ENCODE measurements at regions not wholly inside any gene's neighbourhood (a gene's known extent, or its start where the extent isn't known, plus 50 kb on each side); places are given as distances from the start of the nearest gene placed in this dataset.
"Not testable (repeated sequence)": the region's sequence is repeated elsewhere in the genome, so short reads cannot be mapped to it uniquely, and the experiment has no call there.

- DNase-seq (no peak), ATAC-seq (no peak)
- H3K36me3 Mint-ChIP-seq (ENCODE audit: low read depth), result no peaks in the 10 kb centered on the region
- no peak overlapping the region for H3K4me3 Mint-ChIP-seq
- peaks cover 30% of the 10 kb centered on the region for H3K4me1 Mint-ChIP-seq (ENCODE audit: low read depth)
- peaks cover 2% of the 10 kb centered on the region for H3K9me3 Mint-ChIP-seq
- ChIA-PET CTCF (no interaction called here), POLR2A (no interaction called here)
- H3K27me3 Mint-ChIP-seq, result no peaks in the 10 kb centered on the region
- intact Hi-C loops (cut with micrococcal nuclease), result no loop called here
- no peak for TF ChIP-seq CTCF (IDR thresholded peaks at IDR 0.05)
- no peak overlapping the region for H3K27ac Mint-ChIP-seq
Observed at GRCh38 chrX:65879977-65880799, 159.7 kb downstream of the VSIG4 start.

DNA sequence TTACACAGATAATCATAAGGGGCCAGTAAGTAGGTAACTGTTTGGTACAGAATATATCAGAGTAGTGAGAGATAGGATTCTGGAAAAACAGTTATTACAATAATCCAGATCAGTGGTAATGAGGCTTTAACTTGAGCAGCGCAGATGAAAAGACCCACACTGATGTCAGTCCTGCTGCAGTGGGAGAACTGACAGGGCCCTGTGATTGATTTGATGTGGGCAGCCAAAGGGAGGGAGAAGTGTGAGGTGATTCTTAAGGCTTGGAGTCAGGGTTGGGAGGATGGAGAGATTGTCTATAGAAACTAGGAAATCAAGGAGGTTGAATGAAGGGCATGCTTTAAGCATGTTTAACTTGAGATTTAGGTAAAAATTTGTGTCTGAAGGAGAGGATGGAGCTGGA is 161.4 kb downstream of the VSIG4 start:
- no peak for DNase-seq
- POLR2A ChIA-PET, result no interaction called here
- CTCF ChIA-PET, result no interaction called here
- Mint-ChIP-seq H3K27me3 (no peaks in the 10 kb centered on the region), H3K9me3 (peaks cover 2% of the 10 kb centered on the region), H3K36me3 (ENCODE audit: low read depth) (no peaks in the 10 kb centered on the region), H3K27ac (peak overlapping the region; percentile 70), H3K4me1 (ENCODE audit: low read depth) (peaks cover 26% of the 10 kb centered on the region), H3K4me3 (no peak overlapping the region)
- no peak for ATAC-seq
- intact Hi-C loops (cut with micrococcal nuclease), result no loop called here
- no peak for TF ChIP-seq CTCF (IDR thresholded peaks at IDR 0.05)

DNA sequence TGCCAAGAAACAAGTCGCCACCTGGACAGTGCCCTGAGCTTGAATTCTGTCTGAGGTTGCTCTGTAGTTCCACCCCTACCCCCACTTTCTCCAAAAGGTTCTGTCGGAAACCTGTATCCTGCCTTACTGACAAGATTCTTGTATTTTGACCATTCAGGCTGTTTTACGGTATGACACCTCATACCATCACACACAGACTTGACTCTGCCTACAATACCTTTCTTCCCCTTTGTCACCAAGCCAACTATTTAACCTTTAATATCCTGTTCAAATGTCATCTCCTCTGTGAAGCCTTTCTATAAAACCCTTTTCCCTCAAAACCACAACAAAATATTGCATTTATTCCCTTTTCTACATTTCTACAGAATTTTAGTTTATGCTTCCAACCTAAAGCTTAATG is 161.9 kb downstream of the VSIG4 start:
- ChIA-PET POLR2A (no interaction called here), CTCF (no interaction called here)
- no peak overlapping the region for H3K4me3 Mint-ChIP-seq
- H3K36me3 Mint-ChIP-seq (ENCODE audit: low read depth), result no peaks in the 10 kb centered on the region
- H3K27ac Mint-ChIP-seq, result peak overlapping the region; percentile 70
- H3K9me3 Mint-ChIP-seq, result peaks cover 2% of the 10 kb centered on the region
- H3K27me3 Mint-ChIP-seq, result no peaks in the 10 kb centered on the region
- peak; percentile 86 for ATAC-seq
- intact Hi-C loops (cut with micrococcal nuclease), result no loop called here
- peaks cover 26% of the 10 kb centered on the region for H3K4me1 Mint-ChIP-seq (ENCODE audit: low read depth)
- no peak for TF ChIP-seq CTCF (IDR thresholded peaks at IDR 0.05)
- DNase-seq, result no peak

- POLR2A ChIA-PET; DNase-seq; H3K27ac Mint-ChIP-seq; H3K36me3 Mint-ChIP-seq (ENCODE audit: low read depth); ATAC-seq; H3K9me3 Mint-ChIP-seq; H3K4me3 Mint-ChIP-seq; intact Hi-C loops (cut with micrococcal nuclease); H3K27me3 Mint-ChIP-seq; CTCF ChIA-PET: not testable (repeated sequence)
- peaks cover 25% of the 10 kb centered on the region for H3K4me1 Mint-ChIP-seq (ENCODE audit: low read depth)
Observed at GRCh38 chrX:65875614-65876013, 164.3 kb downstream of the VSIG4 start.

GRCh38 chrX:65874765-65875164 is 165.1 kb downstream of the VSIG4 start:
- Mint-ChIP-seq H3K27me3 (no peaks in the 10 kb centered on the region), H3K36me3 (ENCODE audit: low read depth) (no peaks in the 10 kb centered on the region)
- POLR2A ChIA-PET, result no interaction called here

More at GRCh38 chrX:65874765-65875164, 165.1 kb downstream of the VSIG4 start:
- Mint-ChIP-seq H3K4me1 (ENCODE audit: low read depth) (peaks cover 20% of the 10 kb centered on the region), H3K4me3 (no peak overlapping the region), H3K9me3 (peaks cover 2% of the 10 kb centered on the region), H3K27ac (no peak overlapping the region)
- ATAC-seq (no peak), DNase-seq (no peak)
- intact Hi-C loops (cut with micrococcal nuclease), result no loop called here
- CTCF ChIA-PET, result no interaction called here
- no peak for TF ChIP-seq CTCF (IDR thresholded peaks at IDR 0.05)

Data from activated CD8-positive, alpha-beta T cell treated with anti-CD3 and anti-CD28 coated beads for 36 hours (primary cell).